Stimulated activated effector memory CD8-positive, alpha-beta T cell treated with anti-CD3 and anti-CD28 coated beads, Interleukin-12 subunit alpha, Interleukin-12 subunit beta, amount 100 ng/mL, for 72 hours (primary cell): ENCODE measurements at regions not wholly inside any gene's neighbourhood (a gene's known extent, or its start where the extent isn't known, plus 50 kb on each side); places are given as distances from the start of the nearest gene placed in this dataset.
"Not testable (repeated sequence)": the region's sequence is repeated elsewhere in the genome, so short reads cannot be mapped to it uniquely, and the experiment has no call there.

Experiments
- ATAC-seq: fragments of 150-1000 bp; cut with Tn5 transposase; 2 replicates; pipeline ENCODE4 v1.10.0; 2021
- DNase-seq, 2 donors: peaks; one replicate each; pipeline ENCODE4 v3.0.0; 2021 to 2022; ENCODE audit warnings: low spot score in 2 of 2
- H3K27ac Mint-ChIP-seq: one replicate; pipeline ENCODE4 v1.8.0; 2022; ENCODE audit warnings: mild to moderate bottlenecking, mixed read lengths
- H3K36me3 Mint-ChIP-seq: one replicate; pipeline ENCODE4 v1.8.0; 2022; ENCODE audit warnings: mild to moderate bottlenecking, mixed read lengths
- H3K4me1 Mint-ChIP-seq: one replicate; pipeline ENCODE4 v1.8.0; 2022; ENCODE audit warnings: mixed read lengths
- H3K4me3 Mint-ChIP-seq: one replicate; pipeline ENCODE4 v1.8.0; 2022; ENCODE audit warnings: mild to moderate bottlenecking, mixed read lengths
- H3K9me3 Mint-ChIP-seq: one replicate; pipeline ENCODE4 v1.8.0; 2022; ENCODE audit warnings: mixed read lengths

DNA sequence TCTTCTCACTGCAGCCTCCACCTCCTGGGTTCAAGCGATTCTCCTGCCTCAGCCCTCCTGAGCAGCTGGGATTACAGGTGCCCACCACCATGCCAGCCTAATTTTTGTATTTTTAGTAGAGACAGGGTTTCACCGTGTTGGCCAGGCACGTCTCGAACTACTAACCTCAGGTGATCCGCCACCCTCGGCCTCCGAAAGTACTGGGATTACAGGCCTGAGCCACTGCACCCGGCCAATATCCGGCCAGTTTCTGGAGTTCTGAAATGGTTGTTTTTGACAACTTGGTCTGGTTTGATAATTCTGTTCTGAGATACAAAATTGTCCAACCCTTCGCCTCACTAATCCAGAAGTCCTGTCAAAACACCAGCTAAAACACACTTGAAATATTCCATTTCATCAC lies 667.0 kb downstream of the BRINP3 start:
- H3K27ac Mint-ChIP-seq, H3K36me3 Mint-ChIP-seq, DNase-seq, H3K4me1 Mint-ChIP-seq, H3K4me3 Mint-ChIP-seq, H3K9me3 Mint-ChIP-seq, ATAC-seq: not testable (repeated sequence)

DNA sequence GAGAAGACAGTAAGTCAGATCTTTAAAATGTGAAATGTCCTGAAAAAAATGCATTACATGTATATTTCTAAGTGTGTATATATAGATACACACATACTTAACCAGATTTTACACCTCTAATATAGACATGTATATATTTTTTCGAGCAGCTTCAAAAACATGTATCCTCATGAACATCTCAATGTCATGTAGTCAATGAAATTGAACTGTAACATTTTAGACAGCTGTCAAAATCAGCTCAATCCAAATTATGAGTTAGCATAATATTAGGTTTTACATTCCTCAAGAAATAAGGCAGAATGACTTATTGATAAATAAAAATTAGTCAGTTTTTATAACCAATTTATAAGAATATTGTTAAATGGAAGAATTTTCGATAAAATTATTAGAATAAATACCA lies 665.7 kb downstream of the BRINP3 start:
- no peak overlapping the region for H3K4me3 Mint-ChIP-seq
- DNase-seq (no peak), ATAC-seq (no peak)
- no peaks in the 10 kb centered on the region for H3K36me3 Mint-ChIP-seq
- no peak overlapping the region for H3K27ac Mint-ChIP-seq
- no peaks in the 10 kb centered on the region for H3K4me1 Mint-ChIP-seq
- H3K9me3 Mint-ChIP-seq: peaks cover 6% of the 10 kb centered on the region

DNA sequence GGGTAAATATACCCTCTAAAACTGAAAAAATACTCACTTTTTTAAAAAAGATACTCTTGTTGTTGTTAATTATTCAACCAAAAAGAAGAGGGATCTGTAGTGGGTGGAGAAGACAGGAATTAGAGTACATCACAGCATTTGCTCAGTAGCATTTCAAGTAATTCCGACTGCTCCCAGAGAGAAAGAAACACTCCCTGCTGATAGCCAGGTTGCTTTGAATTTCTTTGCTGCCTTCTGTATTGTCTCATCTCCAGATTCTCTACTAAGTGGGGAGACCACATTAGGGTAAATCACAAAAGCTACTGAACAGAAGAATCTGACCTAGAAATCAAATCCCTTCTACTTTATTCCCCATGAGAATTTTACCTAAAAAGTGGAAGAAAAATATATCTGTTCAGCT lies 661.1 kb downstream of the BRINP3 start:
- DNase-seq (no peak), ATAC-seq (no peak)
- H3K36me3 Mint-ChIP-seq: no peaks in the 10 kb centered on the region
- H3K9me3 Mint-ChIP-seq: peaks cover 11% of the 10 kb centered on the region
- no peak overlapping the region for H3K27ac Mint-ChIP-seq
- H3K4me3 Mint-ChIP-seq: no peak overlapping the region
- H3K4me1 Mint-ChIP-seq: no peaks in the 10 kb centered on the region

DNA sequence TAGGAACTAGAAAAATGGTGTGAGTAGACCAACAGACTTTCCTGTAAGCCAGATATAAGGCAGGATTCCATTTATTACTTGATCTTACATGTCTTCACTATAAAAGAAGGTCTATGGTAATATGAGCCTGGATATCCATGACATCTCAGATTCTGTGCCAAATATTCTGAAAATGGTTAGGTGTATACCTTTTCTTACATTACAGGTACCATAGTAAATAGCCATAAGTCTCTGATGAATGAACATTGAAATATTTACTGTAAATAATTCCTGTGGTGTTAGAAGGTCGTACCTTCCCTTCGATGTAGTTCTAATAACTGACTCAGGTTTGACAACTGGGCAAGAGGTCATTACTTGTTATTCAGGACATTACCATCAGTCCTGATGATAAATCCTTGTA lies 657.9 kb downstream of the BRINP3 start:
- no peak for DNase-seq
- Mint-ChIP-seq H3K4me1 (no peaks in the 10 kb centered on the region), H3K9me3 (peaks cover 18% of the 10 kb centered on the region), H3K36me3 (no peaks in the 10 kb centered on the region), H3K27ac (no peak overlapping the region), H3K4me3 (no peak overlapping the region)
- ATAC-seq: no peak

DNA sequence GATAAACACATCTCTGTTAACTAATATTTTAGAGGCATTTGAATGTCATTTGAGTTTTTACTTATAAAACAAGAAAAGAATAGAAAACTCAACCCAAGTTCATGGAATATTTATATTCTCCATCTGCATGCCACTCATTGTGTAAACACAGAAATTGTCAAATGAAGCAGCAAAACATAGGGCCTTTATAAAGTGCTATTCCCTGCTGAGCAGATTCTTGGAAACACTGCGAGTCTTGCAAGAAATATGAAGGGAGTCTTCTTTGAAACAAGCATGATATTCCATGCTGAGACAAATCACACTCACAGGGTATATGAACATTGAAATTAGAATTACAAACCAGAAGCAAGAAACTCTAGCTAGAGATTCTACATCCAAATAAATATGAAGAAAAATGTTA lies 655.8 kb downstream of the BRINP3 start:
- no peak overlapping the region for H3K27ac Mint-ChIP-seq
- ATAC-seq (no peak), DNase-seq (no peak)
- H3K4me1 Mint-ChIP-seq: no peaks in the 10 kb centered on the region
- no peaks in the 10 kb centered on the region for H3K36me3 Mint-ChIP-seq
- H3K4me3 Mint-ChIP-seq: no peak overlapping the region
- H3K9me3 Mint-ChIP-seq: peaks cover 24% of the 10 kb centered on the region

DNA sequence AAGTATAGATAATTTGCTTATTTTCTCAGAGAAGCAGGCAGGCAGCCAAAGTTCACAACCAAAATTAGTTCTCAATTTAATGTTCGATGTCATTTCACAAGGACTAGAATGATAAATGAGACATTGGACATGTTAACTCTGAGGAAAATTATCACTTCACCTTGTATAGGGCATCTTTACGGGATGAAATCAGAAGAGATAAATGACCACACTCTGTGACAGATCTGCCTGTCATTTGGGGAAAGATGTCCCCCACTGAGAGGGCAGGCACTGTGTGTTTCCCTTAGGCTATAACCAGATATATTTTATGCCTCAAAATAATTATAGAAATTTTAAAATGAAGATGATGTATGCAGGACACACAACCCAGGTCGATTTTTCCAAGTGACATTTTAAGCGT lies 642.9 kb downstream of the BRINP3 start:
- H3K27ac Mint-ChIP-seq: no peak overlapping the region
- H3K9me3 Mint-ChIP-seq: peaks cover 15% of the 10 kb centered on the region
- H3K36me3 Mint-ChIP-seq: no peaks in the 10 kb centered on the region
- no peak for DNase-seq
- no peaks in the 10 kb centered on the region for H3K4me1 Mint-ChIP-seq
- no peak overlapping the region for H3K4me3 Mint-ChIP-seq
- ATAC-seq: no peak

DNA sequence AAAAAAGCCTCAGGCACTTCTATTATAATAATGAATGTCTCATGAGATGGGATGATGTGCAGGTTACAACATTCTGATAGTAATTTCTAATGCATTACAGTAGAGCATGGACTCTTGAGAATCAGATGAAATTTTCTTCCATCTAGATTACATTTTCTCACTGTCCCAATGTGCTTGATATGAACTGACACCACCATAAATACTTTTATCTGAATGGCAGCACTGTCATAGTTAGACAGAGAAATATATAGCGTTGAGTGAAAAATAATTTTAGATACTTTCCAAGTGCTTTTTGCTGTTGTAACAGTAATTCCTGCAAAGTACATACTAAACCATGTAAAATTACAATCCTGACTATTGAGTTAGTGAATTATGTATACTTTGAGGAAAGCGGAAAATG lies 630.1 kb downstream of the BRINP3 start:
- Mint-ChIP-seq H3K27ac (no peak overlapping the region), H3K4me1 (no peaks in the 10 kb centered on the region), H3K4me3 (no peak overlapping the region), H3K9me3 (peaks cover 10% of the 10 kb centered on the region), H3K36me3 (no peaks in the 10 kb centered on the region)
- ATAC-seq (no peak), DNase-seq (no peak)

DNA sequence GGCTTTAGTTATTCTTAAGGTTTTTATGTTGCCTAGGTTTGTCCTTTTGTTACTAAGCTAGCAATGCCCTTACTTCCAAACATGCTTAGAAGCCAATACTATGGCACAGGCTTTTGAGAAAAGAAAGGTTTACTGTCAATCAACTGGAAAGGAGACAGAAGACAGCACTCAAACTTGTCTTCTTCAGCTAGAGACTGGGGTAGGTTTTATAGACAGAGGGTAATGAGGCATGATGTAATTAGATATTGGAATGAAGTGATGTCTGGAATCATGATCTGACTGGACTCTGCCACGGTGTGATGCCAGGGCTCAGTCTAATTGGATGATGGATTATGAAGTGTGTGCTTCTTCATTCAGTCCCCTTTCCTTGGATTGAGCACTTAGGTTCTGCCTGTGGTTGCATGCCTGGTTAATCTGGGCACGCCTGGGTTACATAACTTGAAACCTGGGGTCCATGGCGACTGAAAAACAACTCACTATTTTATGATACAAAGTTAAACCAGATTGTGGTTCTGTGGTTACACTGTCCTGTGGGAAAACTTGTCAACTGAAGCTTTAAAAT lies 625.8 kb downstream of the BRINP3 start:
- H3K4me3 Mint-ChIP-seq: no peak overlapping the region
- ATAC-seq: no peak
- H3K27ac Mint-ChIP-seq: no peak overlapping the region
- H3K9me3 Mint-ChIP-seq: peaks cover 16% of the 10 kb centered on the region
- no peaks in the 10 kb centered on the region for H3K36me3 Mint-ChIP-seq
- no peak for DNase-seq
- H3K4me1 Mint-ChIP-seq: no peaks in the 10 kb centered on the region

DNA sequence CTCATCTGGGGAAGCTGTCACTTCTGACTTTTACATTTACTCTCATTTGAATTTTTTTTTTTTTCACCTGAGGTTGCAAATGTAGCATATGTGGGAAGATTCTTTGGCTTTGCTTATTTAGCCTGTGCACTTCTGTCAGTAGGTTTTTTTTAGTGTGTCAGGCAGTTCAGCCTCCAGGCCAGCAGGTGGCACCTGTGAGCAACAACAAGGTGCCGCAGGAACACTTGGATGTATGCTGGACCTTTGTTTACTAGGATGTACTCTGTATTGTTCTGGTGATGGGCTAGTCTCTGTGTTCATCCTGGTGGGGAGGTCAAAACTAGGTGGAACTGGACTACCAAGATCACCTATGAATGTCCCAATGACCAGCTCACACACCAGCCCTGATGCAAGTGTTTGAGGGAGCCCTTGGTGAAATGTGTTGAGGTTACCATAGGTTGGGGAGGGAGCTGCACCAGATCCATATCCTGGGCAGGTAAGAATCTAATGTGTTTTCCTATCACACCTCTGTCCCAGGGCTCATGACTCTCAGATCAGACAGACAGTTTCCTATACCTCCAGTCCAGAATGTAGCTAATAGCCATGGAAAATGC lies 618.2 kb downstream of the BRINP3 start:
- DNase-seq (peak in 1 of 2 donors; percentile 4), ATAC-seq (no peak)
- Mint-ChIP-seq H3K36me3 (no peaks in the 10 kb centered on the region), H3K4me3 (no peak overlapping the region), H3K27ac (no peak overlapping the region), H3K4me1 (no peaks in the 10 kb centered on the region), H3K9me3 (peaks cover 26% of the 10 kb centered on the region)

DNA sequence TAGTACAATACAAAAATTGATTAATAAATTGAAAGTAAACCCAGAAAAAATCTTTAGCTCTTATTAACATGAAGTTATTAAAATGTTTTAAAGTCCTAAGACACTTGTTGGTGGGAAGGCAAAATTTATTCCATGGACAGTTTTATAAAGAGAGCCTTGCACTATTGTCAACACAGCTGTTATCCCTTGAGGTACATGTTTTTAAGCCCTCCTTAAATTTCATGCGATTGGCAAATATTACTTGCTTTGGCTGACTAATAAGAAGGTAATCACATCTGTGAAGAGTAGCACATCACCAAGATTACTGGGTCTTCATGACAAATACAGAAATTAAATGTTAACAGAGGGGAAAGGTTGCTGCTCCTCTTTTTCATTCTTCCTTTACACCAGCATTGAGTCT lies 611.1 kb downstream of the BRINP3 start:
- Mint-ChIP-seq H3K9me3 (peaks cover 12% of the 10 kb centered on the region), H3K4me3 (no peak overlapping the region), H3K27ac (no peak overlapping the region), H3K36me3 (no peaks in the 10 kb centered on the region), H3K4me1 (no peaks in the 10 kb centered on the region)
- DNase-seq (no peak), ATAC-seq (no peak)

DNA sequence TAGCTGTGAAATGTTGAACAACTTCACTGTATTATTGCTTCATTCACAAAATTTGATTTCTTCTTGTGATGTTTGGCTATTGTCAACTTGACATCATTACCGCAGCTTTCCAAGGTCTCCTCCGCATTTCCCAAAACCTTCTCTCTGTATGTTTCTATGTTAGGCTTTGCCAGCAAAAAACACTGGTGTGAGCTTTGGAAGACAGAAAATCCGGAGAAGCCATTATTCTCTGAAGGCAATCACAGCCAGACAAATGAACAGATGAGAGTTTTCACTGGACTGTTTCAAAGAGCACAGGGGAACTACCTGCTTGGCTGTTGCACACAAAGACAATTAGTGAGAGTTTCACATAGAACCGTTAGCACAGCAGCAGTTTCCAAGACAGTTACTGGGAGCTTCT lies 609.6 kb downstream of the BRINP3 start:
- no peak overlapping the region for H3K27ac Mint-ChIP-seq
- H3K9me3 Mint-ChIP-seq: peaks cover 5% of the 10 kb centered on the region
- no peak overlapping the region for H3K4me3 Mint-ChIP-seq
- ATAC-seq: no peak
- no peaks in the 10 kb centered on the region for H3K4me1 Mint-ChIP-seq
- no peaks in the 10 kb centered on the region for H3K36me3 Mint-ChIP-seq
- DNase-seq: no peak

DNA sequence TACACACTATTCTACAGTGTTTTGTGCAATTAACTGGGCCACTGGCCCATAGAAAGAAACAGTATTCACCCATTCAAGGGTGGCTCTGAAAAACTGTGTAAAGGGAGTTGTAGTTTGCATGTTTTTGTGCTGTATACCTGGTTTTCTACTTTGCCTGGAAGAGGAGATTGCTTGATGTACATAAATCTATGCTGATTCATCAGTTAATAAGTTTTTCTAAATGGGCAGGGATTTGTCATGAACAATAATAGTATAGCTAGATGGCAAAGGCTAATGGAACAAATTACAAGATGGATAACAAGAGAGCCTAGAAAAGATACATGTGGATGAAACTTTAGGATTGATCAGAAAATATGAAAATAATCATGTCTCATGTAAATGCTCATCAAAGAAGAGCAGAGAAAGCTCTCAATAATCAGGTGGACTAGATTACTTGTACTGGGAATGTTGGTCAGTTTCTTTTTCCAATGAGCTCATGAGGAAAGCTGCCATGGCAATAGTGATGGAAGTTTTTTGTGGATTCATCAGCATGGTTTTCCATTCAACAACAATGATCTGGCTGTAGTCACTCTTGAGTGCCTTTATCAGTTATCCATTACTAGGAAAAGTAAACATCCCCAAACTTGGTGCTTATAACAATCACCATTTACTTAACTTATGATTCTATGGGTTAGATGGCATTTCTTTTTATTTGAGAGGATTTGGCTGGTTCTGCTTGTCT lies 602.8 kb downstream of the BRINP3 start:
- H3K9me3 Mint-ChIP-seq: peaks cover 12% of the 10 kb centered on the region
- H3K4me3 Mint-ChIP-seq: no peak overlapping the region
- DNase-seq: no peak
- H3K4me1 Mint-ChIP-seq: no peaks in the 10 kb centered on the region
- H3K36me3 Mint-ChIP-seq: no peaks in the 10 kb centered on the region
- no peak overlapping the region for H3K27ac Mint-ChIP-seq
- ATAC-seq: no peak

DNA sequence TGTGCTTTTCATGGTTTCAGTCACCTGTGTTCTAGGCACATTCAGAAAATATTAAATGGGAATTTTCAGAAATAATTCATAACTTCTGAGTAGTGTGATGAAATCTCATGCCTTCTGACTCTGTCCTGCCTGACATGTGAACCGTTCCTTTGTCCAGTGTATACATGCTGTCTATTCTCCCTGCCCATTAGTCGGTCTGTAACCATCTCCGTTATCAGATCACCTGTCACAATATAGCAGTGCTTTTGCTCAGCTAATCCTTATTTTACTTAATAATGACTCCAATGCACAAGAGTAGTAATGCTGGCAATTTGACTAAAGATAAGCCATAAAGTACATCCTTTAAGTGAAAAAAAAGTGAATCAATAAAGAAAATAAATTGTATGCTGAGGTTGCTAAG lies 597.5 kb downstream of the BRINP3 start:
- Mint-ChIP-seq H3K27ac (no peak overlapping the region), H3K4me3 (no peak overlapping the region), H3K9me3 (peaks cover 23% of the 10 kb centered on the region), H3K4me1 (no peaks in the 10 kb centered on the region), H3K36me3 (no peaks in the 10 kb centered on the region)
- no peak for DNase-seq
- no peak for ATAC-seq

DNA sequence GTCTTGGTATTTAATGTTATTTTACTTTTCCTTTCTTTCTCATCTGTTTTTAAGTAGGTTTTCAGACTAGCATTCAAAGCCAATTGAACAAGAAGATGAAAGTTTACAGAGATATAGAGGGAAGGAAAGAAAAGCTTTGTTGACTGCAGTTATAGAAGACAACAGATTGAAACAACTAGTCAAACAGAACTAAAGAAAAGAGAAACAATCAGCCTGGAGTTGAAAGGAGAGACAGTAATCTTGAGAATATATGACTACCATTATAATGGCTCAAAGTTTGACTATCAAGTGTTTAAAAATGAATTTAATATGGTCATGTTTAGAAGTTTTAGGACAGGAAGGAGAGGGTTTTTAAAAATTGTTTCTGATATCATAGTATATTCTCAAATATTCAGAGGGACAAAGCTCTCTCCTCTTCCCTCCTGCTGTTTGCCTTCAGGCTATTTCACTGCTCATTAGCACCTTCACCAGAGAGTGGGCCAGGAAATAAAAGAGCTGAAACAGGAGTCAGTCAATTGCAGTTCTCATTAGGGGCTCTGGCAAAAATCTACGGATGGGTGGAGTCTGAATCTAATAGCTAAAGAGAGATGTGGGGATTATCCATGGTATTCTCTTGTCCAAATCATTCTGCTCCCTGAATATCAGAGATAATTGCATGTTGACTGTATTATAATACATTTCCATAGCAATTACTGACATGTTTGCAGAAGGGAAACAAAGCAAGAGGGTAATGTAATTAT lies 577.8 kb downstream of the BRINP3 start:
- Mint-ChIP-seq H3K4me3 (no peak overlapping the region), H3K36me3 (no peaks in the 10 kb centered on the region), H3K4me1 (no peaks in the 10 kb centered on the region), H3K9me3 (peaks cover 16% of the 10 kb centered on the region), H3K27ac (no peak overlapping the region)
- ATAC-seq: no peak
- DNase-seq: no peak

DNA sequence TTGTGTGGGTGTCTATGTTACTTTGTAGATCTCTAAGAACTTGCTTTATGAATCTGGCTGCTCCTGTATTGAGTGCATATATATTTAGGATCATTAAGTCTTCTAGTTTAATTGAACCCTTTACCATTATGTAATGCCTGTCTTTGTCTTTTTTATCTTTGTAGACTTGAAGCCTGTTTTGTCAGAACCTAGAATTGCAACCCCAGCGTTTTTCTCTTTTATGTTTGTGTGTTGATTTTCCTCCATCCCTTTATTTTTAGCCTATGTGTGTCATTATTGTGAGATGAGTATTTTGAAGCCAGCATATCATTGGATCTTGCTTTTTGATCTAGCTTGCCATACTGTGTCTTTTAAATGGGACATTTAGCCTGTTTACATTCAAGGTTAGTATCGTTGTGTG lies 573.2 kb downstream of the BRINP3 start:
- ATAC-seq: no peak
- Mint-ChIP-seq H3K4me3 (no peak overlapping the region), H3K27ac (no peak overlapping the region), H3K36me3 (no peaks in the 10 kb centered on the region), H3K9me3 (peaks cover 29% of the 10 kb centered on the region), H3K4me1 (no peaks in the 10 kb centered on the region)
- no peak for DNase-seq

DNA sequence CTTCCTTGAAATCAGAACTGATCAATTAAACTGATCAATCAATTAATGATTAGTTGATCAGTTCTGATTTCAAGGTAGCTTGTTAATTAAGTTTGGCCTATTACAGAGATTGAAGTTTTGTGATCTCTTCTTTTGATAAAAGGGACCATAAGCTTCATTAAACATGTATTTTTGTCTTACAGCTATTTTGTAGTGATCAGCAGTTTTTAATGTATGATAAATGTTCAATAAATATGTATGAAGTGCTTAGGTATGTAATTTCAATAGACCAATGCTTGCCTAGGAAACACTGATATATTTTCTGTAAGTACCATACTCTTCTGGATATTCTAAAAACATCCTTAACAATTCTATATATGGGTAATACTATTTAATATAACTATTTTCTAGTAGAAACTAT lies 569.6 kb downstream of the BRINP3 start:
- no peak for DNase-seq
- H3K27ac Mint-ChIP-seq: no peak overlapping the region
- no peaks in the 10 kb centered on the region for H3K36me3 Mint-ChIP-seq
- peaks cover 28% of the 10 kb centered on the region for H3K9me3 Mint-ChIP-seq
- H3K4me3 Mint-ChIP-seq: no peak overlapping the region
- no peak for ATAC-seq
- no peaks in the 10 kb centered on the region for H3K4me1 Mint-ChIP-seq
